Fibroblast of gingiva (primary cell): ENCODE measurements at regions not wholly inside any gene's neighbourhood (a gene's known extent, or its start where the extent isn't known, plus 50 kb on each side); places are given as distances from the start of the nearest gene placed in this dataset.

Source experiments
- DNase-seq: peaks from one replicate; pipeline ENCODE4 v3.0.0-alpha.2; 2011; ENCODE audit warnings: low read depth

GRCh38 chr1:208640295-208640694 is 396.1 kb upstream of the PLXNA2 start:
- no peak for DNase-seq

GRCh38 chr1:208641579-208642280 is 397.5 kb upstream of the PLXNA2 start:
- DNase-seq, result no peak

- DNase-seq, result no peak
Measured at GRCh38 chr1:208643005-208643597, 398.9 kb upstream of the PLXNA2 start.

- DNase-seq, result no peak
Measured at GRCh38 chr1:208644401-208645160, 400.4 kb upstream of the PLXNA2 start.

GRCh38 chr1:208646431-208646830 is 402.2 kb upstream of the PLXNA2 start:
- no peak for DNase-seq

GRCh38 chr1:208648146-208648545 is 404.0 kb upstream of the PLXNA2 start:
- DNase-seq, result no peak

GRCh38 chr1:208652296-208653160 is 408.3 kb upstream of the PLXNA2 start:
- peak; percentile 57 for DNase-seq

- DNase-seq, result no peak
Measured at GRCh38 chr1:208653426-208653825, 409.2 kb upstream of the PLXNA2 start.

GRCh38 chr1:208654241-208654640 is 410.1 kb upstream of the PLXNA2 start:
- DNase-seq, result no peak

GRCh38 chr1:208665936-208666335 is 421.8 kb upstream of the PLXNA2 start:
- DNase-seq, result no peak

GRCh38 chr1:208668991-208669390 is 424.8 kb upstream of the PLXNA2 start:
- DNase-seq, result no peak

- no peak for DNase-seq
Measured at GRCh38 chr1:208670778-208671177, 426.6 kb upstream of the PLXNA2 start.

- DNase-seq, result no peak
Measured at GRCh38 chr1:208681878-208682663, 437.9 kb upstream of the PLXNA2 start.

GRCh38 chr1:208682664-208683013 is 438.5 kb upstream of the PLXNA2 start:
- no peak for DNase-seq

- DNase-seq, result no peak
Measured at GRCh38 chr1:208683141-208683540, 439.0 kb upstream of the PLXNA2 start.

- DNase-seq, result no peak
Measured at GRCh38 chr1:208684192-208684591, 440.0 kb upstream of the PLXNA2 start.

- no peak for DNase-seq
Measured at GRCh38 chr1:208686592-208686991, 442.4 kb upstream of the PLXNA2 start.

GRCh38 chr1:208688656-208689315 is 444.6 kb upstream of the PLXNA2 start:
- DNase-seq, result no peak

- no peak for DNase-seq
Measured at GRCh38 chr1:208691012-208691411, 446.8 kb upstream of the PLXNA2 start.

- DNase-seq, result no peak
Measured at GRCh38 chr1:208709981-208710380, 465.8 kb upstream of the PLXNA2 start.

- no peak for DNase-seq
Measured at GRCh38 chr1:208714323-208714722, 470.1 kb upstream of the PLXNA2 start.
